ENCODE measurements at regions not wholly inside any gene's neighbourhood (a gene's known extent, or its start where the extent isn't known, plus 50 kb on each side); places are given as distances from the start of the nearest gene placed in this dataset.

DNA sequence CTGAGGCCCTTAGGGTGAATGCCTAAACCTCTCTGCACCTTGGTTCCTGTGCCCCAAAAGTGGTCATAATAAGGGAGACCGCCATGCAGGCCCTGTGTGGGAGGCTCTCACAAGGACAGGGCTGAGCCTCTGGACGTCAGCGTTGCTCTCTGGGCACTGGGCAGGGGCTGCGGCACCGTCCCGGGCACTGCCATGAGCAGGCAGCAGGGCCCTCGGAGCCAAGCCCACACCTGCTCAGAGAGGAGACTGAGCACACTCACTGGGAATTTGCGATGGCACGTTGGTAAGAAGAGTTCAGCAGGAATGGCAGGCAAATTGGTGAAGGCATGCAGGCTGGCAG, 123.4 kb downstream of the HMX1 start:
- Histone ChIP-seq H3K4me1 (no peaks in the 10 kb centered on the region), H3K36me3 (no peaks in the 10 kb centered on the region), H3K27ac (no peak overlapping the region), H3K27me3 (peaks cover 0 to 27% of the 10 kb centered on the region in 2 donors), H3K4me3 (no peak overlapping the region), H3K9me3 (no peaks in the 10 kb centered on the region)
- TF ChIP-seq CTCF (IDR thresholded peaks at IDR 0.05) = no peak
- DNase-seq = peak in 1 of 2 donors; percentile 10
- intact Hi-C loops (cut with DNase I; ENCODE audit: low total_unique reads) = no loop called here

- H3K4me3 ChIP-seq = no peak overlapping the region
- H3K27me3 ChIP-seq = peaks cover 0 to 27% of the 10 kb centered on the region in 2 donors
- H3K4me1 ChIP-seq = no peaks in the 10 kb centered on the region
- no peaks in the 10 kb centered on the region for H3K9me3 ChIP-seq
- intact Hi-C loops (cut with DNase I; ENCODE audit: low total_unique reads) = no loop called here
- H3K27ac ChIP-seq = no peak overlapping the region
- H3K36me3 ChIP-seq = no peaks in the 10 kb centered on the region
- no peak for TF ChIP-seq CTCF (IDR thresholded peaks at IDR 0.05)
- peak in 1 of 2 donors; percentile 47 for DNase-seq
Observed at GRCh38 chr4:8747467-8748235, 124.0 kb downstream of the HMX1 start.

- TF ChIP-seq CTCF (IDR thresholded peaks at IDR 0.05) = no peak
- no peak overlapping the region for H3K4me3 ChIP-seq
- H3K27me3 ChIP-seq = peaks cover 0 to 27% of the 10 kb centered on the region in 2 donors
- no peak for DNase-seq
- no peaks in the 10 kb centered on the region for H3K9me3 ChIP-seq
- H3K4me1 ChIP-seq = no peaks in the 10 kb centered on the region
- H3K27ac ChIP-seq = no peak overlapping the region
- no peaks in the 10 kb centered on the region for H3K36me3 ChIP-seq
- intact Hi-C loops (cut with DNase I; ENCODE audit: low total_unique reads) = no loop called here
Observed at GRCh38 chr4:8746523-8747466, 124.8 kb downstream of the HMX1 start.

- H3K27ac ChIP-seq = no peak overlapping the region
- H3K4me1 ChIP-seq = no peaks in the 10 kb centered on the region
- peaks cover 0 to 32% of the 10 kb centered on the region in 2 donors for H3K27me3 ChIP-seq
- no peak for DNase-seq
- no peaks in the 10 kb centered on the region for H3K9me3 ChIP-seq
- TF ChIP-seq CTCF (IDR thresholded peaks at IDR 0.05) = no peak
- no peak overlapping the region for H3K4me3 ChIP-seq
- intact Hi-C loops (cut with DNase I; ENCODE audit: low total_unique reads) = no loop called here
- H3K36me3 ChIP-seq = no peaks in the 10 kb centered on the region
Observed at GRCh38 chr4:8745826-8746225, 125.8 kb downstream of the HMX1 start.

GRCh38 chr4:8745005-8745790, 126.4 kb downstream of the HMX1 start:
- no peak overlapping the region for H3K27ac ChIP-seq
- no peaks in the 10 kb centered on the region for H3K36me3 ChIP-seq
- TF ChIP-seq CTCF (IDR thresholded peaks at IDR 0.05) = no peak
- no peaks in the 10 kb centered on the region for H3K9me3 ChIP-seq
- peak in 1 of 2 donors; percentile 34 for DNase-seq
- intact Hi-C loops (cut with DNase I; ENCODE audit: low total_unique reads) = no loop called here
- peaks cover 0 to 33% of the 10 kb centered on the region in 2 donors for H3K27me3 ChIP-seq
- H3K4me3 ChIP-seq = no peak overlapping the region
- H3K4me1 ChIP-seq = no peaks in the 10 kb centered on the region
